ENCODE measurements at regions not wholly inside any gene's neighbourhood (a gene's known extent, or its start where the extent isn't known, plus 50 kb on each side); places are given as distances from the start of the nearest gene placed in this dataset.

GRCh38 chr10:28965937-28966336 is 288.6 kb downstream of the BAMBI start:
- no peak for DNase-seq

GRCh38 chr10:28967031-28967430 is 289.7 kb downstream of the BAMBI start:
- no peak for DNase-seq

GRCh38 chr10:28969413-28969812 is 292.1 kb downstream of the BAMBI start:
- DNase-seq: no peak

GRCh38 chr10:28970231-28970630 is 292.9 kb downstream of the BAMBI start:
- no peak for DNase-seq

- DNase-seq: no peak
Observed at GRCh38 chr10:28971255-28971654, 293.9 kb downstream of the BAMBI start.

GRCh38 chr10:28971764-28972163 is 294.4 kb downstream of the BAMBI start:
- peak; percentile 11 for DNase-seq

GRCh38 chr10:28973309-28973972 is 296.1 kb downstream of the BAMBI start:
- no peak for DNase-seq

- DNase-seq: no peak
Observed at GRCh38 chr10:28975891-28976531, 298.7 kb downstream of the BAMBI start.

GRCh38 chr10:28977518-28977917 is 300.2 kb downstream of the BAMBI start:
- DNase-seq: no peak

GRCh38 chr10:28980264-28980663 is 302.9 kb downstream of the BAMBI start:
- no peak for DNase-seq

GRCh38 chr10:28981007-28981406 is 303.7 kb downstream of the BAMBI start:
- DNase-seq: no peak

- DNase-seq: no peak
Observed at GRCh38 chr10:28982974-28983373, 305.7 kb downstream of the BAMBI start.

GRCh38 chr10:28983799-28984198 is 305.1 kb upstream of the LYZL1 start:
- no peak for DNase-seq

GRCh38 chr10:28984431-28984830 is 304.4 kb upstream of the LYZL1 start:
- DNase-seq: no peak

GRCh38 chr10:28985137-28985885 is 303.6 kb upstream of the LYZL1 start:
- no peak for DNase-seq

- DNase-seq: no peak
Observed at GRCh38 chr10:28986117-28986792, 302.6 kb upstream of the LYZL1 start.

GRCh38 chr10:28986856-28987255 is 302.0 kb upstream of the LYZL1 start:
- no peak for DNase-seq

GRCh38 chr10:28987555-28988320 is 301.1 kb upstream of the LYZL1 start:
- no peak for DNase-seq

- no peak for DNase-seq
Observed at GRCh38 chr10:28988980-28989379, 299.9 kb upstream of the LYZL1 start.

GRCh38 chr10:28991333-28992270 is 297.3 kb upstream of the LYZL1 start:
- DNase-seq: no peak

GRCh38 chr10:28993056-28993455 is 295.8 kb upstream of the LYZL1 start:
- no peak for DNase-seq

Measured in skin of body (tissue), 1 donor.